Fibroblast of mammary gland (primary cell): ENCODE measurements at regions not wholly inside any gene's neighbourhood (a gene's known extent, or its start where the extent isn't known, plus 50 kb on each side); places are given as distances from the start of the nearest gene placed in this dataset.

Experiments used
- DNase-seq: peaks from one replicate; pipeline ENCODE4 v3.0.0-alpha.2; 2010; ENCODE audit warnings: low read depth
- H3K4me3 ChIP-seq: 2 replicates; pipeline ENCODE4 v1.5.1; 2011; ENCODE audit warnings: low read depth, mild to moderate bottlenecking, low read length, moderate library complexity; ENCODE audit not compliant: control insufficient read depth
- CTCF ChIP-seq: conservative IDR thresholded peaks from 2 replicates; pipeline ENCODE4 v1.5.1; 2011; ENCODE audit warnings: low read depth, low read length, inconsistent platforms; ENCODE audit not compliant: control insufficient read depth, insufficient read depth

GRCh38 chr22:20637750-20638506 lies 130.5 kb downstream of the MED15 start:
- no peak for TF ChIP-seq CTCF
- DNase-seq: no peak
- H3K4me3 ChIP-seq: no peak overlapping the region

GRCh38 chr22:20638507-20638870 lies 131.1 kb downstream of the MED15 start:
- no peak for DNase-seq
- no peak for TF ChIP-seq CTCF
- H3K4me3 ChIP-seq: no peak overlapping the region

- no peak overlapping the region for H3K4me3 ChIP-seq
- TF ChIP-seq CTCF: no peak
- no peak for DNase-seq
These were observed 131.9 kb downstream of the MED15 start for GRCh38 chr22:20639343-20639742.

- no peak for TF ChIP-seq CTCF
- no peak for DNase-seq
- no peak overlapping the region for H3K4me3 ChIP-seq
These were observed 132.3 kb downstream of the MED15 start for GRCh38 chr22:20639750-20640149.

- DNase-seq: no peak
- no peak for TF ChIP-seq CTCF
- H3K4me3 ChIP-seq: no peak overlapping the region
These were observed 132.6 kb upstream of the SERPIND1 start for GRCh38 chr22:20641198-20641892.

GRCh38 chr22:20641919-20642579 lies 131.9 kb upstream of the SERPIND1 start:
- DNase-seq: no peak
- TF ChIP-seq CTCF: no peak
- no peak overlapping the region for H3K4me3 ChIP-seq
